ENCODE measurements at regions not wholly inside any gene's neighbourhood (a gene's known extent, or its start where the extent isn't known, plus 50 kb on each side); places are given as distances from the start of the nearest gene placed in this dataset.

DNA sequence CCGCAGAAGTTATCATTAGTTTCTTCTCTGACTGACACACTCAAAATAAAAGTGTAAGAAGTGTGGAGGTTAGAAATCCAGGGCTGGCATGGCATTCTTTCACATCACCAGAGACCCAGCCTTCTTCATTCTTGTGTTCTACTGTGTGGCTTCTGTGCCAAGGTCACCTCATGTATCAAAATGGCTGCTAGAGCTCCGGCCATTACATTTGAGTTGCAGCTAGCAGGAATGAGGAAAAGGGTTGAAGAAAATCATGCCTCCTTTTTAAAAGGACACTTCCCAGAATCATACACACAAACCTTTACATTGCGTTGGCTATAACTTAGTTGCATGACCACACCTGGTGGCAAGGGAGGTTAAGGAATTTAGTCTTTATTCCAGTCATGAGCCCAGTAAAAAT lies 345.6 kb upstream of the PROK2 start:
- H3K9me3 Mint-ChIP-seq (ENCODE audit: unreplicated experiment): peaks cover 1% of the 10 kb centered on the region
- H3K4me3 ChIP-seq (ENCODE audit: insufficient read depth, low read depth, low read length): no peak overlapping the region
- H2AFZ ChIP-seq (ENCODE audit: low read depth, low read length): no peak overlapping the region
- H3K27me3 ChIP-seq (ENCODE audit: insufficient read depth, low read length): peaks cover 11% of the 10 kb centered on the region
- TF ChIP-seq, protein P1, sequence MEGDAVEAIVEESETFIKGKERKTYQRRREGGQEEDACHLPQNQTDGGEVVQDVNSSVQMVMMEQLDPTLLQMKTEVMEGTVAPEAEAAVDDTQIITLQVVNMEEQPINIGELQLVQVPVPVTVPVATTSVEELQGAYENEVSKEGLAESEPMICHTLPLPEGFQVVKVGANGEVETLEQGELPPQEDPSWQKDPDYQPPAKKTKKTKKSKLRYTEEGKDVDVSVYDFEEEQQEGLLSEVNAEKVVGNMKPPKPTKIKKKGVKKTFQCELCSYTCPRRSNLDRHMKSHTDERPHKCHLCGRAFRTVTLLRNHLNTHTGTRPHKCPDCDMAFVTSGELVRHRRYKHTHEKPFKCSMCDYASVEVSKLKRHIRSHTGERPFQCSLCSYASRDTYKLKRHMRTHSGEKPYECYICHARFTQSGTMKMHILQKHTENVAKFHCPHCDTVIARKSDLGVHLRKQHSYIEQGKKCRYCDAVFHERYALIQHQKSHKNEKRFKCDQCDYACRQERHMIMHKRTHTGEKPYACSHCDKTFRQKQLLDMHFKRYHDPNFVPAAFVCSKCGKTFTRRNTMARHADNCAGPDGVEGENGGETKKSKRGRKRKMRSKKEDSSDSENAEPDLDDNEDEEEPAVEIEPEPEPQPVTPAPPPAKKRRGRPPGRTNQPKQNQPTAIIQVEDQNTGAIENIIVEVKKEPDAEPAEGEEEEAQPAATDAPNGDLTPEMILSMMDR (IDR thresholded peaks at IDR 0.05; ENCODE audit: insufficient read depth, low read depth, low read length): no peak
- TF ChIP-seq EZH2 (IDR thresholded peaks at IDR 0.05; ENCODE audit: insufficient read depth, low read length): no peak
- no peak for FAIRE-seq
- no peak overlapping the region for H3K27ac ChIP-seq (ENCODE audit: low read depth, low read length)
- no peak overlapping the region for H3K4me2 ChIP-seq (ENCODE audit: low read length)
- H3K4me1 Mint-ChIP-seq (ENCODE audit: low read depth, unreplicated experiment): peaks cover 3% of the 10 kb centered on the region
- H3K4me1 ChIP-seq (ENCODE audit: insufficient read depth, low read length): no peaks in the 10 kb centered on the region
- no peaks in the 10 kb centered on the region for H3K36me3 ChIP-seq (ENCODE audit: insufficient read depth, low read length)
- no peak for DNase-seq (ENCODE audit: low read depth)
- H4K20me1 ChIP-seq (ENCODE audit: insufficient read depth, low read length): no peaks in the 10 kb centered on the region
- H3K9ac ChIP-seq (ENCODE audit: low read length): no peak overlapping the region
- no peaks in the 10 kb centered on the region for H3K9me3 ChIP-seq (ENCODE audit: insufficient read depth, low read depth, low read length)
- H3K79me2 ChIP-seq (ENCODE audit: insufficient read depth, low read length): no peaks in the 10 kb centered on the region
- no peak overlapping the region for H3K4me3 Mint-ChIP-seq (ENCODE audit: unreplicated experiment)
- no peaks in the 10 kb centered on the region for H3K36me3 Mint-ChIP-seq (ENCODE audit: low read depth, unreplicated experiment)
- peaks cover 29% of the 10 kb centered on the region for H3K27me3 Mint-ChIP-seq (ENCODE audit: low read depth, unreplicated experiment)
- no peak overlapping the region for H3K27ac Mint-ChIP-seq (ENCODE audit: unreplicated experiment)

DNA sequence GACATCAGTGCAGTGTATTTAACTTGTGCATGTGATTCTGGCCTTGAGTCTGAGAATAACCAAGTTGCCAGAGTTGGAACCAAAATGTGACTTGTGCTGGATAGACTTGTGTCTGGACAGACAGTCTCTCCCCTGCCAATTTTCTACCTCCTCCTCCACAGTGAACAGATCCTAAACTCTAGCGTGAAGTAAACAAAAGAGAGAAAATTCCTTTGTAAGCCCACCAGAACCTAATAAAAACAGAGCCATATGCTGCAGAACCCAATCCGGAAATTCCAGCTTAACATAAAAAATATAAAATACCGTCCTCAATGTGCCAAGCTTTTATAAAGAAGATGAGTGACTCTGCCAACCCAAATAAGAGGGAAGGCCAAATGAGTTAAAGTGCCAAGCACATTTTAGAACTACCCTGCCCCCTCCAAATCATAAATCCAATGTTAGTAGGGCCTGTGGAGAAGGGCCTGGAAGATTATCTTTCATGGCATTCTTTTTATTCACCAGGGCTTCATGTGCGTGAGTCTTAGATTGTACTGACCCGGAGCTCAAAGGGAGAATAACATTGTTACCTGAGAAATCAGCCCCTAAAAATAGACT lies 344.6 kb upstream of the PROK2 start:
- DNase-seq (ENCODE audit: low read depth): peak; percentile 6
- no peaks in the 10 kb centered on the region for H4K20me1 ChIP-seq (ENCODE audit: insufficient read depth, low read length)
- H3K4me3 Mint-ChIP-seq (ENCODE audit: unreplicated experiment): no peak overlapping the region
- no peak overlapping the region for H3K4me3 ChIP-seq (ENCODE audit: insufficient read depth, low read depth, low read length)
- TF ChIP-seq, protein P1 (IDR thresholded peaks at IDR 0.05; ENCODE audit: insufficient read depth, low read depth, low read length): no peak
- TF ChIP-seq EZH2 (IDR thresholded peaks at IDR 0.05; ENCODE audit: insufficient read depth, low read length): no peak
- no peaks in the 10 kb centered on the region for H3K36me3 ChIP-seq (ENCODE audit: insufficient read depth, low read length)
- peaks cover 24% of the 10 kb centered on the region for H3K27me3 Mint-ChIP-seq (ENCODE audit: low read depth, unreplicated experiment)
- peaks cover 3% of the 10 kb centered on the region for H3K4me1 Mint-ChIP-seq (ENCODE audit: low read depth, unreplicated experiment)
- H3K27ac Mint-ChIP-seq (ENCODE audit: unreplicated experiment): no peak overlapping the region
- H3K9me3 ChIP-seq (ENCODE audit: insufficient read depth, low read depth, low read length): no peaks in the 10 kb centered on the region
- FAIRE-seq: no peak
- H3K4me1 ChIP-seq (ENCODE audit: insufficient read depth, low read length): no peaks in the 10 kb centered on the region
- no peak overlapping the region for H3K4me2 ChIP-seq (ENCODE audit: low read length)
- no peaks in the 10 kb centered on the region for H3K36me3 Mint-ChIP-seq (ENCODE audit: low read depth, unreplicated experiment)
- H3K9ac ChIP-seq (ENCODE audit: low read length): no peak overlapping the region
- no peak overlapping the region for H2AFZ ChIP-seq (ENCODE audit: low read depth, low read length)
- H3K9me3 Mint-ChIP-seq (ENCODE audit: unreplicated experiment): peaks cover 1% of the 10 kb centered on the region
- H3K27me3 ChIP-seq (ENCODE audit: insufficient read depth, low read length): peaks cover 6% of the 10 kb centered on the region
- no peaks in the 10 kb centered on the region for H3K79me2 ChIP-seq (ENCODE audit: insufficient read depth, low read length)
- H3K27ac ChIP-seq (ENCODE audit: low read depth, low read length): no peak overlapping the region

DNA sequence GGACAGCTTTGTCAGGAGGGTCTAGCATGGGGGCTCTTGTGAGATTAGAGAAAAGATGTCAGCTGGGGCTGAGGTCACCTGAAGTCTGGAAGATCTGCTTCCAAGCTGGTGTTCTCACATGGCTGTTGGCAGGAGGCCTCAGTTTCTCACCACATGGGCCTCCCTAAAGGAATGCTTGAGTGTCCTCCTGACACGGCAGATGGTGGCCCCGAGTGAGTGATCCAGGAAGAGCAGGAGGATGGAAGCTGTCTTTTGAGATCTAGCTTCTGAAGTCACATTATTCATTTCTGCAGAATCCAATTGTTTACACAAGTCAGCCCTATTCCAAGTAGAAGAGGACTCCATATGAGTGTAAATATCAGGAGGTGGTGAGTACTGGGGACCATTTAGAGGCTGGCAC lies 344.0 kb upstream of the PROK2 start:
- Histone ChIP-seq H3K4me1 (ENCODE audit: insufficient read depth, low read length) (peaks cover 3% of the 10 kb centered on the region), H3K4me3 (ENCODE audit: insufficient read depth, low read depth, low read length) (no peak overlapping the region), H3K79me2 (ENCODE audit: insufficient read depth, low read length) (no peaks in the 10 kb centered on the region), H3K4me2 (ENCODE audit: low read length) (no peak overlapping the region), H3K9ac (ENCODE audit: low read length) (no peak overlapping the region), H3K9me3 (ENCODE audit: insufficient read depth, low read depth, low read length) (no peaks in the 10 kb centered on the region), H4K20me1 (ENCODE audit: insufficient read depth, low read length) (no peaks in the 10 kb centered on the region), H3K27ac (ENCODE audit: low read depth, low read length) (no peak overlapping the region), H3K27me3 (ENCODE audit: insufficient read depth, low read length) (peaks cover 5% of the 10 kb centered on the region), H3K36me3 (ENCODE audit: insufficient read depth, low read length) (no peaks in the 10 kb centered on the region), H2AFZ (ENCODE audit: low read depth, low read length) (no peak overlapping the region)
- TF ChIP-seq EZH2 (IDR thresholded peaks at IDR 0.05; ENCODE audit: insufficient read depth, low read length): no peak
- TF ChIP-seq, protein P1 (IDR thresholded peaks at IDR 0.05; ENCODE audit: insufficient read depth, low read depth, low read length): no peak
- no peak for DNase-seq (ENCODE audit: low read depth)
- Mint-ChIP-seq H3K4me3 (ENCODE audit: unreplicated experiment) (no peak overlapping the region), H3K27ac (ENCODE audit: unreplicated experiment) (no peak overlapping the region), H3K36me3 (ENCODE audit: low read depth, unreplicated experiment) (no peaks in the 10 kb centered on the region), H3K9me3 (ENCODE audit: unreplicated experiment) (peaks cover 1% of the 10 kb centered on the region), H3K27me3 (ENCODE audit: low read depth, unreplicated experiment) (peaks cover 18% of the 10 kb centered on the region), H3K4me1 (ENCODE audit: low read depth, unreplicated experiment) (peaks cover 3% of the 10 kb centered on the region)
- no peak for FAIRE-seq

Measured in astrocyte (in vitro differentiated cells and primary cell).